Sigmoid colon (tissue), 6 donors: ENCODE measurements at regions not wholly inside any gene's neighbourhood (a gene's known extent, or its start where the extent isn't known, plus 50 kb on each side); places are given as distances from the start of the nearest gene placed in this dataset.

Experiments
- DNase-seq: peaks from one replicate; pipeline ENCODE4 v3.0.0-alpha.2; 2019
- H3K27ac ChIP-seq, 4 donors: fragments of 200-600 bp; sonication (generic); one replicate each; pipeline ENCODE4 v1.5.1; 2016 to 2019; ENCODE audit warnings: mild to moderate bottlenecking in 1 of 4
- H3K27me3 ChIP-seq, 3 donors: fragments of 200-600 bp; sonication (generic); one replicate each; pipeline ENCODE4 v1.5.1; 2019; ENCODE audit warnings: mild to moderate bottlenecking in 1 of 3
- H3K36me3 ChIP-seq, 4 donors: fragments of 200-600 bp; sonication (generic); one replicate each; pipeline ENCODE4 v1.5.1; 2016 to 2019
- H3K4me1 ChIP-seq, 4 donors: fragments of 200-600 bp; sonication (generic); one replicate each; pipeline ENCODE4 v1.5.1; 2017 to 2019
- H3K4me3 ChIP-seq, 4 donors: fragments of 200-600 bp; sonication (generic); one replicate each; pipeline ENCODE4 v1.5.1; 2017 to 2019; ENCODE audit warnings: mild to moderate bottlenecking in 2 of 4, moderate library complexity in 1 of 4
- H3K9me3 ChIP-seq, 4 donors: fragments of 200-600 bp in 3 of 4; sonication (generic) in 3 of 4; one replicate each; pipeline versions ENCODE4 v1.5.1 to v1.6.1; 2013 to 2019
- EP300 ChIP-seq, 4 donors: sonication (generic); formaldehyde crosslinking; IDR thresholded peaks; one replicate each; pipeline ENCODE4 v1.6.1; 2017; ENCODE audit warnings: antibody characterized with exemption in 4 of 4
- POLR2A ChIP-seq, 2 donors: fragments of 450-650 bp; IDR thresholded peaks; one replicate each; pipeline ENCODE4 v1.6.1; 2016; ENCODE audit warnings: antibody characterized with exemption in 2 of 2, mild to moderate bottlenecking in 2 of 2, moderate library complexity in 2 of 2
- POLR2AphosphoS5 ChIP-seq, 4 donors: sonication (generic); formaldehyde crosslinking; IDR thresholded peaks; one replicate each; pipeline ENCODE4 v1.6.1; 2017; ENCODE audit warnings: antibody characterized with exemption in 4 of 4
- WGBS, 2 donors: extraction: QIAGEN DNeasy Blood & Tissue Kit; methylation state at CpG; one replicate each; pipeline ENCODE4 v1.1.7; 2013; 5-methylcytosine and 5-hydroxymethylcytosine counted together
- intact Hi-C: fragments of 100-400 bp; cut with DNase I; formaldehyde crosslinking; loops from one replicate; pipeline ENCODE4 v1.15.1; 2023
- TF ChIP-seq, protein P1 (sequence below), 4 experiments: fragments of 450-650 bp in 3 of 4; fragments of 200-600 bp in 1 of 4; IDR thresholded peaks; one replicate each; pipeline ENCODE4 v1.5.1; 2016 to 2019; ENCODE audit warnings: antibody characterized with exemption in 4 of 4, mild to moderate bottlenecking in 3 of 4, moderate library complexity in 2 of 4
- donor health status: healthy with polysubstance abuse.
- donor health status: healthy.

DNA sequence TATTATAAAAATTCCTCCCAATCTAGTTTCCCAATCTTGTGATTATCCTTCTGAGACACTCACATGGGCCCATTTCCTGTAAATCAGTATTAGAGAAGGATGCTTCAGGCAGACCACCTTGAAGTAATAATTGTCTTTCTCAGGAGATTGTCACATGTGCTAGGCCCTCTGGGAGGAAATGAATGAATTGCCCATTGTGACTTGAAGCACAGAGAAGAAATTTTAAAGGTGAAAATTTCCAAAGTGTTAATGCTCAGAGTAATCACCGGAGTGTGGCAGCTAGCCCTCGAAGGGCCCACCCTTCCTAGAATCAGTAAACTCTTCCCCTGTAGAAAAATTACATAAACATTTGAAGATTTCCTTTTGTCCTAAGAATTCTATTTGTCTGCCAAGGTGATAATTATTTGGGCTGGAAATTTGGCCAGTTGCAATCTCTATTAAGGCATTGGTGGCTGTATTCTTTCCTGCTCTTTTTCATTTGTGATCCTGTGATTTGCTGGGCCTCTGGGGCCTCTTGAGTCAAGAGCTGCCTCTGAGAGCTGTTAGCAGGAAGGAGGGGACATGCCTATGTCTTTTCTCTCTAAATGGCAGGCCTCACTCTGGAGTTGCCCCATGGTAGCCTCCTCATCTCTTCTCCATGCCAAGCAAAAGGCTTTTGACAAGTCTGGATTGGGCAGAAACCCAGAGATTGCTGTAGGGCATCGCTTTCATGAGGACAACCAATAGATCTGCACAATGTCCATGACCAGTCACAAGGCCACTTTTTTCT, 371.5 kb upstream of the ACTBL2 start:
- WGBS, 2 donors: 83 to 91% methylated on average over 3 of the region's 3 CpGs
- no peak overlapping the region for H3K4me3 ChIP-seq
- TF ChIP-seq POLR2A (IDR thresholded peaks at IDR 0.05) (no peak), POLR2AphosphoS5 (IDR thresholded peaks at IDR 0.05) (no peak), EP300 (IDR thresholded peaks at IDR 0.05) (no peak)
- TF ChIP-seq, protein P1, sequence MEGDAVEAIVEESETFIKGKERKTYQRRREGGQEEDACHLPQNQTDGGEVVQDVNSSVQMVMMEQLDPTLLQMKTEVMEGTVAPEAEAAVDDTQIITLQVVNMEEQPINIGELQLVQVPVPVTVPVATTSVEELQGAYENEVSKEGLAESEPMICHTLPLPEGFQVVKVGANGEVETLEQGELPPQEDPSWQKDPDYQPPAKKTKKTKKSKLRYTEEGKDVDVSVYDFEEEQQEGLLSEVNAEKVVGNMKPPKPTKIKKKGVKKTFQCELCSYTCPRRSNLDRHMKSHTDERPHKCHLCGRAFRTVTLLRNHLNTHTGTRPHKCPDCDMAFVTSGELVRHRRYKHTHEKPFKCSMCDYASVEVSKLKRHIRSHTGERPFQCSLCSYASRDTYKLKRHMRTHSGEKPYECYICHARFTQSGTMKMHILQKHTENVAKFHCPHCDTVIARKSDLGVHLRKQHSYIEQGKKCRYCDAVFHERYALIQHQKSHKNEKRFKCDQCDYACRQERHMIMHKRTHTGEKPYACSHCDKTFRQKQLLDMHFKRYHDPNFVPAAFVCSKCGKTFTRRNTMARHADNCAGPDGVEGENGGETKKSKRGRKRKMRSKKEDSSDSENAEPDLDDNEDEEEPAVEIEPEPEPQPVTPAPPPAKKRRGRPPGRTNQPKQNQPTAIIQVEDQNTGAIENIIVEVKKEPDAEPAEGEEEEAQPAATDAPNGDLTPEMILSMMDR (IDR thresholded peaks at IDR 0.05): no peak
- no peak overlapping the region for H3K27ac ChIP-seq
- DNase-seq: no peak
- no peaks in the 10 kb centered on the region for H3K36me3 ChIP-seq
- intact Hi-C loops: no loop called here
- H3K9me3 ChIP-seq: no peaks in the 10 kb centered on the region
- H3K27me3 ChIP-seq: no peaks in the 10 kb centered on the region
- no peaks in the 10 kb centered on the region for H3K4me1 ChIP-seq

DNA sequence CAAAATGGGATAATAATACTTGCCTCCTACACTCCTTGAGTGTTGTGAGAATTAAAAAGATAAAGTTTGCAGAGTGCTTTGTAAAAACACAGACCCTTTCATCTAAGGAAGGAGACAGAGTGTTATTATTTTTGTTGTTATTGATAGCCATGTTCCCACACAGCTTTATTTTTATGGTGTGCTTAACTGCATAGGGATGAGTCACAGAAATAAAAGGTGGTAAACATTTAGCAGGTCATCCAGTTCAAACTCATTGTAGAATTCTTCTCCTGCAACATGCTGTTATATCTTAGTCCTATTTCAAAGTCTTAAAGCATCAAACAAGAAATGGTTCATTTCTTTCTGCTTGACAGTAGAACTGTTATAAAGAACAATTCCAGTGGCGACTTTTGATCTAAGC, 367.5 kb upstream of the ACTBL2 start:
- H3K27ac ChIP-seq: no peak overlapping the region
- 73 to 89% methylated on average over 1 of the region's 1 CpG for WGBS, 2 donors
- H3K9me3 ChIP-seq: no peaks in the 10 kb centered on the region
- no peak overlapping the region for H3K4me3 ChIP-seq
- DNase-seq: no peak
- H3K27me3 ChIP-seq: no peaks in the 10 kb centered on the region
- intact Hi-C loops: no loop called here
- H3K36me3 ChIP-seq: no peaks in the 10 kb centered on the region
- TF ChIP-seq, protein P1 (IDR thresholded peaks at IDR 0.05): no peak
- no peak for TF ChIP-seq EP300 (IDR thresholded peaks at IDR 0.05)
- TF ChIP-seq POLR2AphosphoS5 (IDR thresholded peaks at IDR 0.05): no peak
- no peak for TF ChIP-seq POLR2A (IDR thresholded peaks at IDR 0.05)
- no peaks in the 10 kb centered on the region for H3K4me1 ChIP-seq

- intact Hi-C loops: no loop called here
- no peak overlapping the region for H3K4me3 ChIP-seq
- H3K36me3 ChIP-seq: no peaks in the 10 kb centered on the region
- H3K27ac ChIP-seq: peak overlapping the region in 1 of 4 donors; percentile 11
- 87 to 88% methylated on average over 2 of the region's 2 CpGs for WGBS, 2 donors
- H3K27me3 ChIP-seq: no peaks in the 10 kb centered on the region
- H3K4me1 ChIP-seq: peaks cover 0 to 22% (median 17%) of the 10 kb centered on the region in 4 donors
- H3K9me3 ChIP-seq: no peaks in the 10 kb centered on the region
- DNase-seq: no peak
- TF ChIP-seq POLR2AphosphoS5 (IDR thresholded peaks at IDR 0.05) (no peak), POLR2A (IDR thresholded peaks at IDR 0.05) (no peak), EP300 (IDR thresholded peaks at IDR 0.05) (no peak)
- TF ChIP-seq, protein P1 (IDR thresholded peaks at IDR 0.05): no peak
Observed at GRCh38 chr5:57845025-57845424, 362.4 kb upstream of the ACTBL2 start.

GRCh38 chr5:57844410-57844809, 361.8 kb upstream of the ACTBL2 start:
- Histone ChIP-seq H3K4me3 (no peak overlapping the region), H3K4me1 (peaks cover 0 to 28% (median 23%) of the 10 kb centered on the region in 4 donors), H3K9me3 (no peaks in the 10 kb centered on the region), H3K36me3 (no peaks in the 10 kb centered on the region), H3K27me3 (no peaks in the 10 kb centered on the region), H3K27ac (no peak overlapping the region)
- intact Hi-C loops: no loop called here
- no peak for TF ChIP-seq POLR2A (IDR thresholded peaks at IDR 0.05)
- TF ChIP-seq EP300 (IDR thresholded peaks at IDR 0.05): no peak
- TF ChIP-seq POLR2AphosphoS5 (IDR thresholded peaks at IDR 0.05): no peak
- TF ChIP-seq, protein P1 (IDR thresholded peaks at IDR 0.05): no peak
- WGBS, 2 donors: 74 to 82% methylated on average over 2 of the region's 2 CpGs
- DNase-seq: no peak

- no peak overlapping the region for H3K4me3 ChIP-seq
- no peaks in the 10 kb centered on the region for H3K9me3 ChIP-seq
- H3K27me3 ChIP-seq: no peaks in the 10 kb centered on the region
- no peaks in the 10 kb centered on the region for H3K36me3 ChIP-seq
- 88 to 91% methylated on average over 2 of the region's 2 CpGs for WGBS, 2 donors
- intact Hi-C loops: no loop called here
- H3K27ac ChIP-seq: no peak overlapping the region
- no peak for DNase-seq
- no peak for TF ChIP-seq EP300 (IDR thresholded peaks at IDR 0.05)
- TF ChIP-seq POLR2AphosphoS5 (IDR thresholded peaks at IDR 0.05): no peak
- TF ChIP-seq, protein P1 (IDR thresholded peaks at IDR 0.05): no peak
- TF ChIP-seq POLR2A (IDR thresholded peaks at IDR 0.05): no peak
- peaks cover 0 to 31% (median 25%) of the 10 kb centered on the region in 4 donors for H3K4me1 ChIP-seq
Observed at GRCh38 chr5:57843059-57843367, 360.4 kb upstream of the ACTBL2 start.
